ENCODE measurements at regions not wholly inside any gene's neighbourhood (a gene's known extent, or its start where the extent isn't known, plus 50 kb on each side); places are given as distances from the start of the nearest gene placed in this dataset.

DNA sequence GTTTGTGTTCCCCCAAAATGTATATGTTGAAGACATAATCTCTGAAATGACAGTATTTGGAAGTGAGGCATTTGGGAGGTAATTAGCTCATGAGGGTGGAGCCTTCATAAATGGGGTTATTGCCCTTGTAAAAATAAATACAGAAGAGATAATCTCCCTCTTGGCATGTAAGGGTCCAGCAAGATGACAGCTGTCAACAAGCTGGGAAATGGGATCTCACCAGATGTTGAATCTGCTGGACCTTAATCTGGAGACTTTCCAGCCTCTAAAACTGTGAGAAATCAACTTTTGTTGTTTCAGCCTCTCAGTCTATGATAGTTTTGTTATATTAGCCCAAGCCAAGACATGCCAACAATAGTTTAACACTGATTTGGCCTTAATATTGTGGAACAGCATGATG lies 438.2 kb upstream of the PCDH7 start:
- no peaks in the 10 kb centered on the region for H3K36me3 ChIP-seq (ENCODE audit: insufficient read depth, low read length)

DNA sequence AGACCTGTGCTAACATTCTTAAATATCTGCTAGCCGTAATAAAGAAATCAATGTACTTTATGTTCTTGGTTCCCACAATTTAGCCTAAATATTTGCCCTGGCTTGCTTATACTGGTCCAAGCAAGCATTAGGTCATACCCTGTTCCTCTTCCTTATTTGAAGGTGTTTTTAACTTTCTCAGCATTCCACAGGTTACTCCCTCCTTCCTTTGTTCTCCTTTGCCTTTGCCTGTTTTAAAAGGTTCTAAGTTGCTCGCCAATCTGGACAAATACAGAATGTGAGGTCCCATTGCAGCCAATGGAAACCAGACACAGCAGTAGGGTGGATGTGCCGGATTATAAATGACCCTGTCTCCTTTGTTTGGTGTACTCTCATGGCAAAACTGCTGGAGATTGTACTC lies 436.8 kb upstream of the PCDH7 start:
- H3K9me3 ChIP-seq (ENCODE audit: control insufficient read depth, insufficient read depth, low read length): no peaks in the 10 kb centered on the region
- no peak overlapping the region for H3K9ac ChIP-seq (ENCODE audit: low read depth, low read length)
- H3K36me3 ChIP-seq (ENCODE audit: insufficient read depth, low read length): no peaks in the 10 kb centered on the region
- H3K4me1 ChIP-seq (ENCODE audit: insufficient read depth, low read length): no peaks in the 10 kb centered on the region

More for the DNA sequence above, 438.2 kb upstream of the PCDH7 start:
- no peak overlapping the region for H3K9ac ChIP-seq (ENCODE audit: low read depth, low read length)
- H3K9me3 ChIP-seq (ENCODE audit: control insufficient read depth, insufficient read depth, low read length): no peaks in the 10 kb centered on the region
- no peaks in the 10 kb centered on the region for H3K4me1 ChIP-seq (ENCODE audit: insufficient read depth, low read length)

DNA sequence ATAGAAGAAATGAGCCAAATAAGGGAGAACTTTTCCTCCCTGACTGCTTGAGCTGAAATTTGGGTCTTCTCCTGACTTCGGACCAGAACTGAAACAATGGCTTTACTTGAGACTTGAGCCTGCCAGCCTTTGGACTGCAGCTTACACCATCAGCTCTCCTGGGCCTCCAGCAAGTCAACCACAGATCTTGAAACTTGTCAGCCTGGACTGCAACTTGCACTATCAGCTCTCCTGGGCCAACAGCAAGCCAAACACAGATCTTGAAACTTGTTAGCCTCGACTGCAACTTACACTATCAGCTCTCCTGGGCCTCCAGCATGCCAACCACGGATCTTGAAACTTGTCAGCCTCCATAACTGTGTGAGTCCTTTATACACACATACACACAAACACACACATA lies 425.9 kb upstream of the PCDH7 start:
- Histone ChIP-seq H3K9ac (ENCODE audit: low read depth, low read length) (no peak overlapping the region), H3K36me3 (ENCODE audit: insufficient read depth, low read length) (no peaks in the 10 kb centered on the region), H3K4me1 (ENCODE audit: insufficient read depth, low read length) (no peaks in the 10 kb centered on the region), H3K9me3 (ENCODE audit: control insufficient read depth, insufficient read depth, low read length) (no peaks in the 10 kb centered on the region)

DNA sequence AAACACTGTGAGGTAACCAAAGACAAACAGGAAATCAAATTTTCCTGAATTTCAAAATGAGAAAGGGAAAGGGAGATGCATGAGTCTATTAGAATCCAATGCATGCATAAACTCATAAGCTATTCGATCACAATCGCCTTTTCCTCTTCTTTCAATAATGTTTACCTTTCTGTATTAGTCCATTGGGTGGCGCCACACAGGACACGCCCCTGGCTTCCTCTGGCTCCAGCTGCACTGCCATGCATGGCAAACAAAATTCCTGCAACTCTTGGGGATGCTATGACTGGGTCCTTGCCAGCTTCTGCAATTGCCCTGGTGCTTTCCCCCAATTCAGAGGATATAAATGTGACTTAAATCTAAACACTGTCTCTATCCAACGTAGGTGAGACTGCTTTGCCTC lies 424.5 kb upstream of the PCDH7 start:
- no peaks in the 10 kb centered on the region for H3K4me1 ChIP-seq (ENCODE audit: insufficient read depth, low read length)
- H3K36me3 ChIP-seq (ENCODE audit: insufficient read depth, low read length): no peaks in the 10 kb centered on the region
- no peak overlapping the region for H3K9ac ChIP-seq (ENCODE audit: low read depth, low read length)
- no peaks in the 10 kb centered on the region for H3K9me3 ChIP-seq (ENCODE audit: control insufficient read depth, insufficient read depth, low read length)

DNA sequence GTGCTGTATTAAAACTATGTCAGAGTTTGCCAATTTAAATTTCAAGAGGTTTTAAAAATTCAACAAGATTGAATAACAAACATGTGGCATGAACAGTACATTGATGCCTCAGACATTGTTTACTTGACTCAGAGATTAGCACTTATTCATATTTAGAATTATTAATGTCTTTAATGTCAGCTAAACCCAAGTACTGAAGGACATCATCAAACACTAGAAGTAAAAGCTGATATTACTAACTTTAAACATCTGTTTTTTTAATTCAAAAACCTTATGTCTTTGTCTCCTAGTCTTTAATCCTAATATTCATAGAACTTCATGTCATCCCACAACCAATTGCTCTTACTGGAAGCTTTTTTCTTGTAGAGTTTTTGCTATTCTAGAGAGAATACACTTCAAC lies 406.2 kb upstream of the PCDH7 start:
- no peaks in the 10 kb centered on the region for H3K36me3 ChIP-seq (ENCODE audit: insufficient read depth, low read length)
- no peaks in the 10 kb centered on the region for H3K9me3 ChIP-seq (ENCODE audit: control insufficient read depth, insufficient read depth, low read length)
- no peaks in the 10 kb centered on the region for H3K4me1 ChIP-seq (ENCODE audit: insufficient read depth, low read length)
- H3K9ac ChIP-seq (ENCODE audit: low read depth, low read length): no peak overlapping the region

DNA sequence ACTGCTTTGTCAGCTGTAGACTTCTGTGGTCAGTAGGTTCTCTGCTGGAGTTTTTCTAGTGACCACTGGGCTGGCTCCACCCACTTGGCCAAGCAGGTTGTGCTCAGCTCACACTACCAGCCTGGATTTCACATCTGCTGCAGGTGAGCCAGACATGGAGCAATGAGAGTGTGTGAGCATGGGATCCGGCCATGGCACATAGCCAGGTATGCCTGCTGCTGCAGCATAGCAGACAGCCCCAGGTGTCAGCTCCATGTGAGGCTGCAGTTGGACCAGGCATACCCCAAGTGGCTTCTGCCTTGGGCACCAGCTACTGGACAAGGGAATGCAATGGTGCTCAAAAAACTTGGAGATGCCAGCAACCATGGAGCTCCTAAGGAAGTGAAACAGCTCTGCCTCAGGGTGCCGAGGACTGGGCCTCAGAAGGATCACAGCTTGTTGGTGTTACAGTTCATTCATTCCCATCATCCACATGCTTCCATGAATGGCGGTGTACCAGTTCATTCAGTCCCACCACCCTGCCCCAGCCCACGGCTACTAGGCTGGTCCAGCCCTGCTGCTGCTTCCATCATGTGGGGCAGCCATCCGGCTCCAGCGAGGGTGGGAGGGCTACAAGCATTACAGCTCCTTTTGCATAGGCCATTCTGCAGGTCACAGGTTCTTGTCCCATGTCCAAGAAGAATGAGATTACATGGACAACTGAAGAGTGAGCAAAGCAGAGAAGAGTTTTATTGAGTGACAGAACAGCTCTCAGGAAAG lies 389.1 kb upstream of the PCDH7 start:
- H3K9me3 ChIP-seq (ENCODE audit: control insufficient read depth, insufficient read depth, low read length): peaks cover 11% of the 10 kb centered on the region
- H3K9ac ChIP-seq (ENCODE audit: low read depth, low read length): no peak overlapping the region
- no peaks in the 10 kb centered on the region for H3K4me1 ChIP-seq (ENCODE audit: insufficient read depth, low read length)
- H3K36me3 ChIP-seq (ENCODE audit: insufficient read depth, low read length): no peaks in the 10 kb centered on the region

DNA sequence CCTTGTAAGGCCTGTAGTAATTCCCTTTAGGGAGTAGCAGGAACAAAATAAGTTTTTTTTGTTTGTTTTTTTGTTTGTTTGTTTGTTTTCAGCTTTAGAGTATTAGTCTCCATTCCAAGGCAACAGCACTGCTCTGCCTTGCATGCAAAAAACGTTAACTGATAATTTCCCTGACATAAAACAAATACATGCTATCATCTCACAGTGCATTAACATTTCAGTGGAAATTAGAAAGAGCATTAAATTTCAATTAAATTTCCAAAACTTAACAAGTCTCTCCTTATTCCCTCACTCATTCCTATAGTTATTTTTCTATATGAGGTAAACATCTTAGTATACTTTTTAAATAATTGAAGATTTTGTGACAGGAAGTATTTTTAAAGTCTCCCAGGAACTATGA lies 378.4 kb upstream of the PCDH7 start:
- H3K9me3 ChIP-seq (ENCODE audit: control insufficient read depth, insufficient read depth, low read length): no peaks in the 10 kb centered on the region
- H3K4me1 ChIP-seq (ENCODE audit: insufficient read depth, low read length): no peaks in the 10 kb centered on the region
- no peaks in the 10 kb centered on the region for H3K36me3 ChIP-seq (ENCODE audit: insufficient read depth, low read length)
- H3K9ac ChIP-seq (ENCODE audit: low read depth, low read length): no peak overlapping the region

DNA sequence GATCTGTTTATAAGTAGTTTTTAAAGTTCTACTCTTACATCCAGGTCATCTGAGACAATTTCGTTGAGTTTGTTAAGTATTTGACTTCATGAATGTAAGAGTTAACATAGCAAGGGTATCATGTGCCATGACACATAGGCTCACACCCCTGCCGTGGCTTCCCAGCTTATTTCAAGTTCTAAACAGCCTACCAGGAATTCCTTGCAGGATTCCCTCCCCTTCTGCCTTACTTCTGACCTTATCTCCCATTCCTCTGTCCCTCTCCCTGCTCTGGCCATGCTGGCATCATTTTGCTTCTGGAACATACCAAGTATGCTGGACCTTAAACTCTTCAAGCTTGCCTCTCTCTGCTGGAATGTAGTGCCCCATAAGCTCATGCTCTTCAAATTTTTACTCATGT lies 369.9 kb upstream of the PCDH7 start:
- H3K9me3 ChIP-seq (ENCODE audit: control insufficient read depth, insufficient read depth, low read length): no peaks in the 10 kb centered on the region
- no peak overlapping the region for H3K9ac ChIP-seq (ENCODE audit: low read depth, low read length)
- H3K4me1 ChIP-seq (ENCODE audit: insufficient read depth, low read length): no peaks in the 10 kb centered on the region; the same call in 1 of the 2 replicates
- no peaks in the 10 kb centered on the region for H3K36me3 ChIP-seq (ENCODE audit: insufficient read depth, low read length)

DNA sequence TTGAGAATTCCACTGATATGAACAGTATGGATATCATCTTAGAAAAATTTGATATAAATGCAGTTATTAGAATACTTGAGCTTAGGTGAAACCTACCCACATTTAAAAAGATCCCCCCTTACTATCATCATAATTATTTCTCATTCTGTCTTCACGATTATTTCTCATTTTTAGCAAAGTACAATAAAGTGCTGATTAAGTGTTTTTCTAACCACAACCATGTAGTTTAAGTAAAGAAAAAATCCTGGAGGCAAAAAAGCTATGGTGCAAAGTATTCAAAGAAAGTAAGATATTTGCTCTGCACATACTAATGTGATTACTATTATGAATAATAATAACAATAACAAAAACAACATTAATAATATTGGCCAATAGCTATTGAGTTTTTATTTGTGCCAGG lies 365.6 kb upstream of the PCDH7 start:
- no peak overlapping the region for H3K9ac ChIP-seq (ENCODE audit: low read depth, low read length)
- no peaks in the 10 kb centered on the region for H3K9me3 ChIP-seq (ENCODE audit: control insufficient read depth, insufficient read depth, low read length)
- no peaks in the 10 kb centered on the region; the same call in 1 of the 2 replicates for H3K4me1 ChIP-seq (ENCODE audit: insufficient read depth, low read length)
- no peaks in the 10 kb centered on the region for H3K36me3 ChIP-seq (ENCODE audit: insufficient read depth, low read length)

DNA sequence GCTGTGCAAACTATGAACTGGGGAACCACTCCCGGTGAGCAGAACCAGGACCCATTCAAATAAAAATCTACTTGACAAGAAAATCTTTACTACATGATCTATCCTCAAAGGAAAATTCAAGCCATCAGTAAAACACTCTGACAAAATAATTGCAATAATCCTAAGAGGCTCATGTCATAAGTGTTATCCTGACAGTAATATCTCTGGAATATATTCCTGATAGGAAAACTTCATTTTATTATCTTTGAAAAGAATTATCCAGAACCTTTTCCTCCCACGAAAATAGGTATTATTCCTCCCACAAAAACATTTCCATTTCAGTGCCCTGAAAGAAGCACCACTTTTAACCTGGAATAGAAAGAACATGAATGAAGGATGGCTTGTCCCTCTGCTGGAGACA lies 357.7 kb upstream of the PCDH7 start:
- Histone ChIP-seq H3K36me3 (ENCODE audit: insufficient read depth, low read length) (no peaks in the 10 kb centered on the region), H3K9ac (ENCODE audit: low read depth, low read length) (no peak overlapping the region), H3K9me3 (ENCODE audit: control insufficient read depth, insufficient read depth, low read length) (no peaks in the 10 kb centered on the region), H3K4me1 (ENCODE audit: insufficient read depth, low read length) (no peaks in the 10 kb centered on the region)

DNA sequence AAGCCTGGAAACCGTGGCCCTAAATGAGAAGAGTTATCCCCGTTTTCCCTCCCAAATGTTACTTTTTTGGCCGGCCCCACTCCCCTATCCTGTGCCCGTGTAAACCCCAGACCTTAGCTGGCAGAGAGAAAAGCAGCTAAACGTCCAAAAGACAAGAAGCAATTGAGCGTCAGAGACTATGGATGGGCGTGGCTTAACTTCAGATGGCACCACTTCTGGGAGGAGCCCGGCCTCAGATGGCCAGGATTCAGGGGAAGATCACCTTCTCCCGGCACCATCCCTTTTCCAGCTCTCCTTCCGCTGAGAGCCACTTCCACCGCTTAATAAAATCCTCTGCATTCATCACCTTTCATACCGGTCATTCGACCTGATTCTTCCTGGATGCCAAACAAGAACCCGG lies 350.1 kb upstream of the PCDH7 start:
- H3K9me3 ChIP-seq (ENCODE audit: control insufficient read depth, insufficient read depth, low read length): no peaks in the 10 kb centered on the region
- H3K36me3 ChIP-seq (ENCODE audit: insufficient read depth, low read length): no peaks in the 10 kb centered on the region
- H3K9ac ChIP-seq (ENCODE audit: low read depth, low read length): no peak overlapping the region
- H3K4me1 ChIP-seq (ENCODE audit: insufficient read depth, low read length): no peaks in the 10 kb centered on the region

DNA sequence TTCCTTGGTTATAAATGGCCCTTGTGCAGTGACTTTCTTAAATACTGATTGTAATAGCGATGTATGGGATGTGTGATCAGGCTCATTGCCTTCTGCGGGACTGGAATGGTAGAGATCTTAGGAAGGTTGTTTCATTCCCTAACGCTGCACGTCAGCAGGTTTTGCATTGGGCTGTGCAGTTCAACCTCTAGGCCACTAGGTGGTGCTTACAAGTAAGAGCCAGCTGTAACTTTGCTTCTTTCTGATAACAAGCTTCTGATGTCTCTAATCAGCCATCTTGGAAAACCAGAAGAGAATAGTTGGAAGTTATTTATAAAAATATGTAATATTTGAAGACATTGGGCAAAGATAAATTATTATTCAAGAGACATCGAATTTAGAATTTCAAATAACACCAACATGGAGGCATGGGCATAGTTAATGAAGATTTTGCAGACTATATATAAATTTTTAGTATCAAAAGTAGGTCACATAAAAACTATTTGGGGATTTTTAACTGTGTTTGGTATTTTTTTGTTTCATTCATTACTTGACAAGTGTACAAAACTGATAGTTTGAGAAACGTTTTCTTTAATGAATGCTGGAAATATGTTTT lies 339.7 kb upstream of the PCDH7 start:
- Histone ChIP-seq H3K4me1 (ENCODE audit: insufficient read depth, low read length) (no peaks in the 10 kb centered on the region), H3K9ac (ENCODE audit: low read depth, low read length) (no peak overlapping the region), H3K9me3 (ENCODE audit: control insufficient read depth, insufficient read depth, low read length) (no peaks in the 10 kb centered on the region; the same call in 1 of the 2 replicates), H3K36me3 (ENCODE audit: insufficient read depth, low read length) (no peaks in the 10 kb centered on the region)

DNA sequence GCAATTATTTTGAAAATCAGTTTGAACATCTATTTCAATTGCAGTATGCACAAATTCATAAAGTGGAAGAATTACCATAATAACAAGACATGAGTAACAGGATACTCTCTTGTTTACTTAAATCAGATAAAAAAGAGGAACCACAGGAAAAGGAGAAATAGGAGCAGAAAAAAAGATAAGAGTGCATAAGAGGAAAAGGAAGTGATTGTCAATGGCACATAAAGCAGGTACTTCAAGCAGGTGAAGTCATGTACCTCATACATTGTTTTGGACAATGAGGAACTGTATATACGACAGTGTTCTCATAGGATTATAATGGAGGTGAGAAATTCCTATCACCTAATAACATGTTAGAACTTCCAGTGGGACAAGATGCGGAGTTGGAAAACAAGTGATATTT lies 334.5 kb upstream of the PCDH7 start:
- no peak overlapping the region for H3K9ac ChIP-seq (ENCODE audit: low read depth, low read length)
- no peaks in the 10 kb centered on the region for H3K4me1 ChIP-seq (ENCODE audit: insufficient read depth, low read length)
- no peaks in the 10 kb centered on the region for H3K36me3 ChIP-seq (ENCODE audit: insufficient read depth, low read length)
- no peaks in the 10 kb centered on the region; the same call in 1 of the 2 replicates for H3K9me3 ChIP-seq (ENCODE audit: control insufficient read depth, insufficient read depth, low read length)

DNA sequence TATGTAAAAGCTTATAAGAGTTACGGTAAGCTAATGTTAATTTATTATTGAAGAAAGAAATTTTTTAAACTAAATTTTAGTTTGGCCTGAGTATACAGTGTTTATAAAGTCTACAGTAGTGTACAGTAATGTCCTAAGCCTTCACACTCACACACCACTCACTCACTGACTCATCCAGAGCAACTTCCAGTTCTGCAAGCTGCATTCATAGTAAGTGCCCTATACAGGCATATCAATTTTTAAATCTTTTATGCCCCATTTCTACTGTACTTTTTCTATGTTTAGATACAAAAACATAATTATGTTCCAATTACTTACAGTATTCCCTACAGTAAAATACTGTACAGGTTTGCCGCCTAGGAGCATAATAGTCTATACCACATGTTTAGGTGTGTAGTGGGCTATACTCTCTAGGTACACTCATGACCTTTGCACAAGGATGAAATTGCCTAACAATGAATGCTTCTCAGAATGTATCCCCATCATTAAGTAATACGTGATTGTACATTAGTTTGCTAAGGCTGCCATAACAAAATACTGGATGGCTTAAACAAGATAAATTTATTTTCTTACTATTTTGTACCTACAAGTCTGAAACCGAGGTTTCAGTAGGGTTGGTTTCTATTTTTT lies 333.8 kb upstream of the PCDH7 start:
- Histone ChIP-seq H3K4me1 (ENCODE audit: insufficient read depth, low read length) (no peaks in the 10 kb centered on the region), H3K9ac (ENCODE audit: low read depth, low read length) (no peak overlapping the region), H3K9me3 (ENCODE audit: control insufficient read depth, insufficient read depth, low read length) (no peaks in the 10 kb centered on the region; the same call in 1 of the 2 replicates), H3K36me3 (ENCODE audit: insufficient read depth, low read length) (no peaks in the 10 kb centered on the region)

DNA sequence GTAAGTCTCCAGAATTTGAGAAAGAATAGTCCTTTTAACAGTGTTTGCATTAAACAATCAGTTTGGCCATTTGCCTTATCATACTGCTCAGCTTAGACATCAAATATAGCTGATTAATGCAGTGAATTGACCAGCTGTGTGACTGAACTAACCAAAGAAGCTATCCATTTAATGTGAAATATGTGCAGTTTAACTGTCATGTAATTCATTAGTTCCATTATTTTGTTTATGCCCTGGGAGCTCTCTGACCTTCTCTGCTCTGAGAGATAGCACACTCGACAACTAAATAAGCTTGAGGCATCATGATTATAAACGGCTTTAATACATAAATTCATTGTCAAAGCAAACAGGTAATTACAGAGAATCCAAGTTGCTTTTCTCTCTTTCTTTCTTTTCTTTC lies 324.3 kb upstream of the PCDH7 start:
- H3K4me1 ChIP-seq (ENCODE audit: insufficient read depth, low read length): no peaks in the 10 kb centered on the region; the same call in 1 of the 2 replicates
- H3K9me3 ChIP-seq (ENCODE audit: control insufficient read depth, insufficient read depth, low read length): peaks cover 4% of the 10 kb centered on the region; the same call in 1 of the 2 replicates
- no peaks in the 10 kb centered on the region for H3K36me3 ChIP-seq (ENCODE audit: insufficient read depth, low read length)
- no peak overlapping the region for H3K9ac ChIP-seq (ENCODE audit: low read depth, low read length)

Data from ES-I3 (cell line).